ENCODE measurements at regions not wholly inside any gene's neighbourhood (a gene's known extent, or its start where the extent isn't known, plus 50 kb on each side); places are given as distances from the start of the nearest gene placed in this dataset.
"Not testable (repeated sequence)": the region's sequence is repeated elsewhere in the genome, so short reads cannot be mapped to it uniquely, and the experiment has no call there.

DNA sequence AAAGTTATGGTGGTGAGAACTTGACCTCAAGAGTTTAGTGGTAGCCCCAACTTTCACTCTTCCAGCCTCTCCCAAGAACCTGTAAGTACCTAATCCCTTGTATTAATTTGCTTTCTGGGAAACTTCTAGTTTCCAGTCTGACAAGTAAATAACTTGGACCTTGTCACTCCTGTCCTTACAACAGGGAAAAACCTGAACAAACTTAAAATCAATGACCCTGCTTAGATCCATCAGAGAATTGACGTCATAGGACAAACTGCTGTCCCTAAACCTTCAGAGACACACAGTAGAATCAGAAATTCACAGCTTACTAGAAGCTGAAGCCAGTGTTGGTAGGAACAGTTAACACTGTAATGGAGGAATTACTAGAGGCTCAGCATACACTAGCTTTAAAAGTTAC lies 60.0 kb upstream of the DCLK2 start:
- no peaks in the 10 kb centered on the region for H3K4me1 ChIP-seq (ENCODE audit: insufficient read depth, insufficient read length)
- no peak overlapping the region for H3K9ac ChIP-seq (ENCODE audit: insufficient read length, low read depth)
- no peaks in the 10 kb centered on the region for H3K27me3 ChIP-seq (ENCODE audit: insufficient read depth, insufficient read length)
- no peak overlapping the region for H3K4me3 ChIP-seq (ENCODE audit: insufficient read length, low read depth)
- peaks cover 6% of the 10 kb centered on the region; the same call in 1 of the 2 replicates for H3K9me3 ChIP-seq (ENCODE audit: insufficient read depth, low read length)
- DNase-seq (ENCODE audit: low read depth, low spot score), result no peak
- TF ChIP-seq YY1 (IDR thresholded peaks at IDR 0.05; ENCODE audit: insufficient read depth, insufficient read length) (no peak), SUZ12 (IDR thresholded peaks at IDR 0.05; ENCODE audit: extremely low read depth, insufficient read depth, insufficient read length) (no peak), ZNF274 (IDR thresholded peaks at IDR 0.05; ENCODE audit: low read depth, low read length) (no peak)
- no peaks in the 10 kb centered on the region for H3K36me3 ChIP-seq (ENCODE audit: insufficient read depth, insufficient read length, low read length)

DNA sequence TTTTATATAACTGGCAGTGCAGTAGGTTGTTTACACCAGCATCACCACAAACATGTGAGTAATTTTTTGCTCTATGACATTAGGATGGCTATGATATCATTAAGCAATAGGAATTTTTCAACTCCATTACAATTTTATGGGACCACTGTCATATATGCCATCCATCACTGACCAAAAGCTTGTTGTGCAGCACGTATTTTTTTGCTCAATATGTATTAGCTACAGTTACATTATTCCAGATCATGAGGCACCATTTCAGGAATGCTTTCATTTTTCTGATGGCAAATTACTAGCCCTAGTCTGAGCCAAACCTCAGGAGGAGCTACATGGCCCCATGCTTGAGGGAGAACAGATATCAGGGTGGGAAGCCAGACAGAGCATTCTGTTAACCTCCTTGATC lies 56.8 kb upstream of the DCLK2 start:
- H3K36me3 ChIP-seq (ENCODE audit: insufficient read depth, insufficient read length, low read length), result no peaks in the 10 kb centered on the region
- no peak overlapping the region for H3K9ac ChIP-seq (ENCODE audit: insufficient read length, low read depth)
- no peaks in the 10 kb centered on the region for H3K27me3 ChIP-seq (ENCODE audit: insufficient read depth, insufficient read length)
- TF ChIP-seq SUZ12 (IDR thresholded peaks at IDR 0.05; ENCODE audit: extremely low read depth, insufficient read depth, insufficient read length) (no peak), YY1 (IDR thresholded peaks at IDR 0.05; ENCODE audit: insufficient read depth, insufficient read length) (no peak), ZNF274 (IDR thresholded peaks at IDR 0.05; ENCODE audit: low read depth, low read length) (no peak)
- no peaks in the 10 kb centered on the region for H3K4me1 ChIP-seq (ENCODE audit: insufficient read depth, insufficient read length)
- no peaks in the 10 kb centered on the region; the same call in 1 of the 2 replicates for H3K9me3 ChIP-seq (ENCODE audit: insufficient read depth, low read length)
- H3K4me3 ChIP-seq (ENCODE audit: insufficient read length, low read depth), result no peak overlapping the region
- no peak for DNase-seq (ENCODE audit: low read depth, low spot score)

DNA sequence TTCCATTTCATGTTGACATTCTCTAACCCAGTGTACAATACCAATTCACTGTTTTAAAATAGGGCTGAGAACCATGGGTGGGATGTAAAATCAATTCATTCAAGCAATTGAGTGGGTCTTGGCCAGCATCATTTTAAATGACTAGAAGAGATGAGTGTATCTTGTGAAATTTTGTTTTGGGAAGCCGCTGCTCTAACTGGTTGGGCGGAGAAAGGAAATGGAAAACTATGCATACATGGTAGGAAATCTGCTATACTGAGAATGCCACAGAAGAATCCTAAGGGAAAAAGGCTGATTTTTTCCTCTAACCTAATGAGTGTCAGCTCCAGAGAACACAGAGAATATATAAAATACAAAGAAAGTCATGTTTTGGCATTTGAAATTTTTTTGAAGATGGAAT lies 54.8 kb upstream of the DCLK2 start:
- no peaks in the 10 kb centered on the region for H3K27me3 ChIP-seq (ENCODE audit: insufficient read depth, insufficient read length)
- DNase-seq (ENCODE audit: low read depth, low spot score), result no peak
- no peaks in the 10 kb centered on the region for H3K4me1 ChIP-seq (ENCODE audit: insufficient read depth, insufficient read length)
- no peaks in the 10 kb centered on the region for H3K36me3 ChIP-seq (ENCODE audit: insufficient read depth, insufficient read length, low read length)
- H3K9me3 ChIP-seq (ENCODE audit: insufficient read depth, low read length), result peaks cover 15% of the 10 kb centered on the region
- TF ChIP-seq SUZ12 (IDR thresholded peaks at IDR 0.05; ENCODE audit: extremely low read depth, insufficient read depth, insufficient read length) (no peak), ZNF274 (IDR thresholded peaks at IDR 0.05; ENCODE audit: low read depth, low read length) (no peak), YY1 (IDR thresholded peaks at IDR 0.05; ENCODE audit: insufficient read depth, insufficient read length) (no peak)
- H3K4me3 ChIP-seq (ENCODE audit: insufficient read length, low read depth), result no peak overlapping the region
- no peak overlapping the region for H3K9ac ChIP-seq (ENCODE audit: insufficient read length, low read depth)

GRCh38 chr4:150026987-150027386 lies 51.3 kb upstream of the DCLK2 start:
- H3K9me3 ChIP-seq (ENCODE audit: insufficient read depth, low read length), result peaks cover 15% of the 10 kb centered on the region
- H3K9ac ChIP-seq (ENCODE audit: insufficient read length, low read depth); H3K4me1 ChIP-seq (ENCODE audit: insufficient read depth, insufficient read length); DNase-seq (ENCODE audit: low read depth, low spot score); H3K36me3 ChIP-seq (ENCODE audit: insufficient read depth, insufficient read length, low read length); H3K4me3 ChIP-seq (ENCODE audit: insufficient read length, low read depth); H3K27me3 ChIP-seq (ENCODE audit: insufficient read depth, insufficient read length): not testable (repeated sequence)
